ENCODE measurements at regions not wholly inside any gene's neighbourhood (a gene's known extent, or its start where the extent isn't known, plus 50 kb on each side); places are given as distances from the start of the nearest gene placed in this dataset.

GRCh38 chr3:146838221-146838620 lies 233.1 kb upstream of the PLSCR5 start:
- TF ChIP-seq POLR2A (IDR thresholded peaks at IDR 0.05; ENCODE audit: extremely low read depth, insufficient read length) (no peak), CTCF (IDR thresholded peaks at IDR 0.05; ENCODE audit: low read depth, low read length) (no peak), MAX (IDR thresholded peaks at IDR 0.05; ENCODE audit: low read depth, low read length) (no peak), MYC (IDR thresholded peaks at IDR 0.05; ENCODE audit: low read depth, low read length) (no peak)
- DNase-seq (ENCODE audit: low read depth): no peak
- no peak overlapping the region for H3K4me3 ChIP-seq (ENCODE audit: low read depth, low read length)

- H3K4me3 ChIP-seq (ENCODE audit: low read depth, low read length): no peak overlapping the region
- DNase-seq (ENCODE audit: low read depth): no peak
- TF ChIP-seq POLR2A (IDR thresholded peaks at IDR 0.05; ENCODE audit: extremely low read depth, insufficient read length): no peak
- TF ChIP-seq MYC (IDR thresholded peaks at IDR 0.05; ENCODE audit: low read depth, low read length): no peak
- no peak for TF ChIP-seq MAX (IDR thresholded peaks at IDR 0.05; ENCODE audit: low read depth, low read length)
- TF ChIP-seq CTCF (IDR thresholded peaks at IDR 0.05; ENCODE audit: low read depth, low read length): no peak
Observed at GRCh38 chr3:146834917-146835316, 229.8 kb upstream of the PLSCR5 start.

GRCh38 chr3:146832857-146833458 lies 227.8 kb upstream of the PLSCR5 start:
- H3K4me3 ChIP-seq (ENCODE audit: low read depth, low read length): no peak overlapping the region
- DNase-seq (ENCODE audit: low read depth): no peak
- no peak for TF ChIP-seq MYC (IDR thresholded peaks at IDR 0.05; ENCODE audit: low read depth, low read length)
- TF ChIP-seq POLR2A (IDR thresholded peaks at IDR 0.05; ENCODE audit: extremely low read depth, insufficient read length): no peak
- no peak for TF ChIP-seq CTCF (IDR thresholded peaks at IDR 0.05; ENCODE audit: low read depth, low read length)
- no peak for TF ChIP-seq MAX (IDR thresholded peaks at IDR 0.05; ENCODE audit: low read depth, low read length)

GRCh38 chr3:146831659-146832058 lies 226.5 kb upstream of the PLSCR5 start:
- TF ChIP-seq MAX (IDR thresholded peaks at IDR 0.05; ENCODE audit: low read depth, low read length) (no peak), MYC (IDR thresholded peaks at IDR 0.05; ENCODE audit: low read depth, low read length) (no peak), CTCF (IDR thresholded peaks at IDR 0.05; ENCODE audit: low read depth, low read length) (no peak), POLR2A (IDR thresholded peaks at IDR 0.05; ENCODE audit: extremely low read depth, insufficient read length) (no peak)
- DNase-seq (ENCODE audit: low read depth): no peak
- no peak overlapping the region for H3K4me3 ChIP-seq (ENCODE audit: low read depth, low read length)

GRCh38 chr3:146830231-146830630 lies 225.1 kb upstream of the PLSCR5 start:
- DNase-seq (ENCODE audit: low read depth): no peak
- no peak overlapping the region for H3K4me3 ChIP-seq (ENCODE audit: low read depth, low read length)
- TF ChIP-seq MAX (IDR thresholded peaks at IDR 0.05; ENCODE audit: low read depth, low read length): no peak
- TF ChIP-seq POLR2A (IDR thresholded peaks at IDR 0.05; ENCODE audit: extremely low read depth, insufficient read length): no peak
- TF ChIP-seq MYC (IDR thresholded peaks at IDR 0.05; ENCODE audit: low read depth, low read length): no peak
- TF ChIP-seq CTCF (IDR thresholded peaks at IDR 0.05; ENCODE audit: low read depth, low read length): no peak
